ENCODE measurements at regions not wholly inside any gene's neighbourhood (a gene's known extent, or its start where the extent isn't known, plus 50 kb on each side); places are given as distances from the start of the nearest gene placed in this dataset.
"Not testable (repeated sequence)": the region's sequence is repeated elsewhere in the genome, so short reads cannot be mapped to it uniquely, and the experiment has no call there.

GRCh38 chr9:126165755-126166154 lies 160.9 kb upstream of the MVB12B start:
- TF ChIP-seq JUND (IDR thresholded peaks at IDR 0.05; ENCODE audit: low read depth) = no peak
- in situ Hi-C loops (cut with HindIII; ENCODE audit: low pct_unique_long_range_greater_than_20kb, low sequenced_read_pairs) = no loop called here
- DNase-seq (ENCODE audit: low read depth in 1 of 2, low spot score in 1 of 2) = no peak

- in situ Hi-C loops (cut with HindIII; ENCODE audit: low pct_unique_long_range_greater_than_20kb, low sequenced_read_pairs) = no loop called here
- no peak for DNase-seq (ENCODE audit: low read depth in 1 of 2, low spot score in 1 of 2)
- no peak for TF ChIP-seq JUND (IDR thresholded peaks at IDR 0.05; ENCODE audit: low read depth)
These were observed 160.3 kb upstream of the MVB12B start for GRCh38 chr9:126166291-126166690.

- in situ Hi-C loops (cut with HindIII; ENCODE audit: low pct_unique_long_range_greater_than_20kb, low sequenced_read_pairs) = no loop called here
- no peak for TF ChIP-seq JUND (IDR thresholded peaks at IDR 0.05; ENCODE audit: low read depth)
- DNase-seq (ENCODE audit: low read depth in 1 of 2, low spot score in 1 of 2) = no peak
These were observed 159.8 kb upstream of the MVB12B start for GRCh38 chr9:126166866-126167265.

- TF ChIP-seq JUND (IDR thresholded peaks at IDR 0.05; ENCODE audit: low read depth) = no peak
- in situ Hi-C loops (cut with HindIII; ENCODE audit: low pct_unique_long_range_greater_than_20kb, low sequenced_read_pairs) = no loop called here
These were observed 156.9 kb upstream of the MVB12B start for GRCh38 chr9:126169736-126170135.

GRCh38 chr9:126170286-126170823 lies 156.3 kb upstream of the MVB12B start:
- TF ChIP-seq JUND (IDR thresholded peaks at IDR 0.05; ENCODE audit: low read depth) = no peak
- DNase-seq (ENCODE audit: low read depth in 1 of 2, low spot score in 1 of 2) = no peak
- in situ Hi-C loops (cut with HindIII; ENCODE audit: low pct_unique_long_range_greater_than_20kb, low sequenced_read_pairs) = no loop called here

More at GRCh38 chr9:126169736-126170135, 156.9 kb upstream of the MVB12B start:
- no peak for DNase-seq (ENCODE audit: low read depth in 1 of 2, low spot score in 1 of 2)

- no peak for DNase-seq (ENCODE audit: low read depth in 1 of 2, low spot score in 1 of 2)
- in situ Hi-C loops (cut with HindIII; ENCODE audit: low pct_unique_long_range_greater_than_20kb, low sequenced_read_pairs) = no loop called here
- TF ChIP-seq JUND (IDR thresholded peaks at IDR 0.05; ENCODE audit: low read depth) = no peak
These were observed 155.0 kb upstream of the MVB12B start for GRCh38 chr9:126171641-126172040.

GRCh38 chr9:126173401-126173800 lies 153.2 kb upstream of the MVB12B start:
- in situ Hi-C loops (cut with HindIII; ENCODE audit: low pct_unique_long_range_greater_than_20kb, low sequenced_read_pairs) = no loop called here
- DNase-seq (ENCODE audit: low read depth in 1 of 2, low spot score in 1 of 2) = no peak
- no peak for TF ChIP-seq JUND (IDR thresholded peaks at IDR 0.05; ENCODE audit: low read depth)

- no peak for TF ChIP-seq JUND (IDR thresholded peaks at IDR 0.05; ENCODE audit: low read depth)
- in situ Hi-C loops (cut with HindIII; ENCODE audit: low pct_unique_long_range_greater_than_20kb, low sequenced_read_pairs) = no loop called here
- DNase-seq (ENCODE audit: low read depth in 1 of 2, low spot score in 1 of 2) = no peak
These were observed 152.7 kb upstream of the MVB12B start for GRCh38 chr9:126173929-126174328.

- in situ Hi-C loops (cut with HindIII; ENCODE audit: low pct_unique_long_range_greater_than_20kb, low sequenced_read_pairs) = no loop called here
- DNase-seq (ENCODE audit: low read depth in 1 of 2, low spot score in 1 of 2) = no peak
- TF ChIP-seq JUND (IDR thresholded peaks at IDR 0.05; ENCODE audit: low read depth) = no peak
These were observed 143.4 kb upstream of the MVB12B start for GRCh38 chr9:126183266-126183665.

- in situ Hi-C loops (cut with HindIII; ENCODE audit: low pct_unique_long_range_greater_than_20kb, low sequenced_read_pairs); DNase-seq (ENCODE audit: low read depth in 1 of 2, low spot score in 1 of 2): not testable (repeated sequence)
These were observed 135.6 kb upstream of the MVB12B start for GRCh38 chr9:126190994-126191393.

GRCh38 chr9:126198854-126199253 lies 127.8 kb upstream of the MVB12B start:
- in situ Hi-C loops (cut with HindIII; ENCODE audit: low pct_unique_long_range_greater_than_20kb, low sequenced_read_pairs) = no loop called here
- no peak for DNase-seq (ENCODE audit: low read depth in 1 of 2, low spot score in 1 of 2)
- TF ChIP-seq JUND (IDR thresholded peaks at IDR 0.05; ENCODE audit: low read depth) = no peak

- in situ Hi-C loops (cut with HindIII; ENCODE audit: low pct_unique_long_range_greater_than_20kb, low sequenced_read_pairs) = no loop called here
- no peak for TF ChIP-seq JUND (IDR thresholded peaks at IDR 0.05; ENCODE audit: low read depth)
- DNase-seq (ENCODE audit: low read depth in 1 of 2, low spot score in 1 of 2) = no peak
These were observed 123.3 kb upstream of the MVB12B start for GRCh38 chr9:126203313-126203712.

- in situ Hi-C loops (cut with HindIII; ENCODE audit: low pct_unique_long_range_greater_than_20kb, low sequenced_read_pairs) = no loop called here
- DNase-seq (ENCODE audit: low read depth in 1 of 2, low spot score in 1 of 2) = no peak
- no peak for TF ChIP-seq JUND (IDR thresholded peaks at IDR 0.05; ENCODE audit: low read depth)
These were observed 122.4 kb upstream of the MVB12B start for GRCh38 chr9:126204197-126204596.

GRCh38 chr9:126204708-126205225 lies 121.9 kb upstream of the MVB12B start:
- no peak for DNase-seq (ENCODE audit: low read depth in 1 of 2, low spot score in 1 of 2)
- in situ Hi-C loops (cut with HindIII; ENCODE audit: low pct_unique_long_range_greater_than_20kb, low sequenced_read_pairs) = no loop called here
- TF ChIP-seq JUND (IDR thresholded peaks at IDR 0.05; ENCODE audit: low read depth) = no peak

All from T47D (cell line).